ENCODE measurements at regions not wholly inside any gene's neighbourhood (a gene's known extent, or its start where the extent isn't known, plus 50 kb on each side); places are given as distances from the start of the nearest gene placed in this dataset.

DNA sequence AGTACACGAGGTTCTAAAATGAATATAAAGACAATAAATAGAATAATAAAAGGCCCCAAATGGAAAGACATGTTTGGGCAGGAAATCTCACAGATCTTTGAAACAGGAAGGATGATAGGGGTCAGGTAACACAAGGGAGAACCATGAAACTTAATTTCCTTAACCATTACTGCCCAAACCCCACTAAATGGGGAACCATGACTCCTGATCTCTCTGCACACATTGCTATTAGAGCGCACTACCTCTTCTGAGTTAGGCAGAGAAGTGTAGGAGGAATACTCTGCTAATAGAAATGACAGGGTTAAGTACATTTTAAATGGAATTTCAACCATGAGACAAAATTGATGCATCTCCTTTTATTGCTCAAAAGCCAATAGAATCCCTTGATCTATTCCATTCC is 213.7 kb upstream of the SETBP1 start:
- no peak for FAIRE-seq
- 59 to 73% (median 64%) methylated on average over 2 of the region's 2 CpGs for WGBS, 3 donors
- Histone ChIP-seq H3K4me3 (ENCODE audit: low read depth in 1 of 3, low read length in 3 of 3) (no peak overlapping the region), H3K9me3 (ENCODE audit: control insufficient read depth in 2 of 2, insufficient read depth in 1 of 2, low read depth in 1 of 2, low read length in 1 of 2) (no peaks in the 10 kb centered on the region), H3K27me3 (ENCODE audit: control insufficient read depth in 3 of 3, insufficient read depth in 3 of 3, low read length in 3 of 3) (peaks cover 0 to 3% (median 0%) of the 10 kb centered on the region in 3 donors), H3K27ac (ENCODE audit: low read depth in 1 of 3, low read length in 2 of 3) (no peak overlapping the region), H3K36me3 (ENCODE audit: control insufficient read depth in 3 of 3, insufficient read depth in 2 of 3, low read depth in 1 of 3, low read length in 3 of 3) (no peaks in the 10 kb centered on the region), H3K4me1 (ENCODE audit: control insufficient read depth in 3 of 3, insufficient read depth in 2 of 3, low read depth in 1 of 3, low read length in 2 of 3) (no peaks in the 10 kb centered on the region)
- no peak for DNase-seq

DNA sequence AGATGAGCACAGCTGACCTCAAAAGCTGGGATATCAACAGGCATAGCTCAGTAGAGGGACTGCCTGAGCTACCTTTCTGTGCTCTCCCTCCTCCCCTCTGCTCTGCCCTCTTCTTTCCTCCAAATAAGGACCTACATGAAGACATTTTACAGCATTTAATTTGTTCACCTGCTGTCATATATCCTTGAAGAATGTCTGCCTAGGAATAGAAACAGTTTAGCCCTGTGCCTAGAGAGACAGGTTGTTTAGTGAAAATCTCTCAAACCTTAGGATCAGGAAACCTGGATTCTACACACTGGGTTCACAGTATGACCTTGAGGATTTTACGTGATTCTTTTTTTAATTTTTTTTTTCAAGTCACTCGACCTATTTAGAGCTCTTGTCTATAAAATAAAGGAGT is 213.0 kb upstream of the SETBP1 start:
- H3K36me3 ChIP-seq (ENCODE audit: control insufficient read depth in 3 of 3, insufficient read depth in 2 of 3, low read depth in 1 of 3, low read length in 3 of 3), result no peaks in the 10 kb centered on the region
- peaks cover 0 to 3% (median 0%) of the 10 kb centered on the region in 3 donors for H3K27me3 ChIP-seq (ENCODE audit: control insufficient read depth in 3 of 3, insufficient read depth in 3 of 3, low read length in 3 of 3)
- FAIRE-seq (no peak), DNase-seq (no peak)
- H3K4me3 ChIP-seq (ENCODE audit: low read depth in 1 of 3, low read length in 3 of 3), result no peak overlapping the region
- 70 to 90% (median 72%) methylated on average over 2 of the region's 2 CpGs for WGBS, 3 donors
- no peaks in the 10 kb centered on the region for H3K9me3 ChIP-seq (ENCODE audit: control insufficient read depth in 2 of 2, insufficient read depth in 1 of 2, low read depth in 1 of 2, low read length in 1 of 2)
- no peaks in the 10 kb centered on the region for H3K4me1 ChIP-seq (ENCODE audit: control insufficient read depth in 3 of 3, insufficient read depth in 2 of 3, low read depth in 1 of 3, low read length in 2 of 3)
- H3K27ac ChIP-seq (ENCODE audit: low read depth in 1 of 3, low read length in 2 of 3), result no peak overlapping the region

DNA sequence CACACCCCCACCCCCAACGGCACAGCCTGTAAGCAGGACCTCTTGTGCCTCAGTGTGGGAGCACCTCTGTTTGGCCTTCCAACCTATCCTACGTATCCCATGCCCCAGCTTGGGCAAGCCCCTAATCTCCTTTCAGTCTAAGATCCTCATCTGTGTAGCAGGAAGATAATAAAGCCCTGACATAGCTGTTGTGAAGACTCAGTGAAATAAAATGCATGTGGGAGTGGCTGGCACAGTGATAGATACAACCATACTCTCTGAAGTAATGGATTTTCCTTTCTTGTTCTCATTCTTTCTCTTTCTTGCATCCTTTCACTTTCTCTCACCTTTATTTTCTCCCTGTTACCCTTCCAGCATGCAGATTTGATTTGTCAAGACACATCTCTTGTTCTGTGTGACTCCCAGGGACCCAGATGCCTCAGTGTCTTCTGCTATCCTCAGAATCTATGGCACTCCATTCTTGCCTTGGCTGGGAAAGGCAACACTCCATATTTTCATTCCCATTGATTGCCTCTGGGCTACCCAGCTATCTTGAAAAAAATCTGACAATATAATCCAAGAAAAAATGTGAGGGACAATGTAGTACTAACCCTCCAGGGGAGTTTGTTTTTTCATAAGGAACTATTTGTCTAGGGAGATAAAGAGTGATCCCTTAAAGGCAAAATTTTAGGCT is 207.2 kb upstream of the SETBP1 start:
- Histone ChIP-seq H3K27me3 (ENCODE audit: control insufficient read depth in 3 of 3, insufficient read depth in 3 of 3, low read length in 3 of 3) (peaks cover 0 to 3% (median 0%) of the 10 kb centered on the region in 3 donors), H3K9me3 (ENCODE audit: control insufficient read depth in 2 of 2, insufficient read depth in 1 of 2, low read depth in 1 of 2, low read length in 1 of 2) (peaks cover 0 to 4% of the 10 kb centered on the region in 2 donors), H3K36me3 (ENCODE audit: control insufficient read depth in 3 of 3, insufficient read depth in 2 of 3, low read depth in 1 of 3, low read length in 3 of 3) (no peaks in the 10 kb centered on the region), H3K4me1 (ENCODE audit: control insufficient read depth in 3 of 3, insufficient read depth in 2 of 3, low read depth in 1 of 3, low read length in 2 of 3) (no peaks in the 10 kb centered on the region), H3K4me3 (ENCODE audit: low read depth in 1 of 3, low read length in 3 of 3) (no peak overlapping the region), H3K27ac (ENCODE audit: low read depth in 1 of 3, low read length in 2 of 3) (no peak overlapping the region)
- DNase-seq, result no peak
- no peak for FAIRE-seq
- WGBS, 3 donors, result 63 to 71% (median 70%) methylated on average over 2 of the region's 2 CpGs

DNA sequence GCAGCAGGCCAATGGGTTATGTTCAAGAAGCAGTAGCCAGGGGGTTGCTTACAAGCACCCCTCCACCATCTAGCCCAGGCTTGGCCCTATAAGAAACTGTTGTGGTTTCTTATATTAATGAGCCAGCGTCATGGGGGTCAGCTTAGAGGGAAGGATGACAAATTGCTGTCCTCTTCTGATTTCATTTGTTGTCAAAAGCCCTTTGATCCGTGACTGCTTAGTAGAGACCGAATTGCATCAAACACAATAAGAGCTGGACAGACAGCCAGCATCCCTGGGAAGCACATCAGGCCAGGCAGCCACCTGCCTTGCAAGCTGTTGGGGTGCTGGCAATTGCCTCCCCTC is 206.6 kb upstream of the SETBP1 start:
- no peaks in the 10 kb centered on the region for H3K36me3 ChIP-seq (ENCODE audit: control insufficient read depth in 3 of 3, insufficient read depth in 2 of 3, low read depth in 1 of 3, low read length in 3 of 3)
- peaks cover 0 to 3% (median 0%) of the 10 kb centered on the region in 3 donors for H3K27me3 ChIP-seq (ENCODE audit: control insufficient read depth in 3 of 3, insufficient read depth in 3 of 3, low read length in 3 of 3)
- no peaks in the 10 kb centered on the region for H3K4me1 ChIP-seq (ENCODE audit: control insufficient read depth in 3 of 3, insufficient read depth in 2 of 3, low read depth in 1 of 3, low read length in 2 of 3)
- H3K27ac ChIP-seq (ENCODE audit: low read depth in 1 of 3, low read length in 2 of 3), result no peak overlapping the region
- H3K9me3 ChIP-seq (ENCODE audit: control insufficient read depth in 2 of 2, insufficient read depth in 1 of 2, low read depth in 1 of 2, low read length in 1 of 2), result peaks cover 0 to 4% of the 10 kb centered on the region in 2 donors
- 67 to 76% (median 68%) methylated on average over 3 of the region's 3 CpGs for WGBS, 3 donors
- H3K4me3 ChIP-seq (ENCODE audit: low read depth in 1 of 3, low read length in 3 of 3), result no peak overlapping the region
- FAIRE-seq, result no peak
- no peak for DNase-seq

DNA sequence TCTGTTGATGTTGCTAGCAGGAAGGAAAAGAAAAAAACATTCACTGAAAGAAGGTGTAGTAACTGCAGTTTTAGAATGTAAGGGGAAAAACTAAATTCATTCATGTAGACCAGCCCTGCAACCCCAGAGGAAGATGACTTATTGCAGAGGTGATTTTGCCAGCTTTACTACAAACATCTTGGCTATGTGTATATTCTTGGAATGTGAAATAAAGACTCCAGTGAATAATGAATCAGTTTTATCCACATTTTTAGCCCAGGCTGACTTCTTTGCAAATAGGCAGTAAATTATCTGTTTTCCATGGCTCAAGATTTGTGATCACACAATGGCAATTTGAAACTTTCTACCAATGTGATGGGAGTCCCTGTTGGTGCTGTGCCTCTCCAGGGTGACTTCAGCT is 206.1 kb upstream of the SETBP1 start:
- Histone ChIP-seq H3K9me3 (ENCODE audit: control insufficient read depth in 2 of 2, insufficient read depth in 1 of 2, low read depth in 1 of 2, low read length in 1 of 2) (peaks cover 0 to 10% of the 10 kb centered on the region in 2 donors), H3K4me3 (ENCODE audit: low read depth in 1 of 3, low read length in 3 of 3) (no peak overlapping the region), H3K4me1 (ENCODE audit: control insufficient read depth in 3 of 3, insufficient read depth in 2 of 3, low read depth in 1 of 3, low read length in 2 of 3) (no peaks in the 10 kb centered on the region), H3K36me3 (ENCODE audit: control insufficient read depth in 3 of 3, insufficient read depth in 2 of 3, low read depth in 1 of 3, low read length in 3 of 3) (no peaks in the 10 kb centered on the region), H3K27me3 (ENCODE audit: control insufficient read depth in 3 of 3, insufficient read depth in 3 of 3, low read length in 3 of 3) (peaks cover 0 to 3% (median 0%) of the 10 kb centered on the region in 3 donors), H3K27ac (ENCODE audit: low read depth in 1 of 3, low read length in 2 of 3) (no peak overlapping the region)
- DNase-seq (no peak), FAIRE-seq (no peak)

DNA sequence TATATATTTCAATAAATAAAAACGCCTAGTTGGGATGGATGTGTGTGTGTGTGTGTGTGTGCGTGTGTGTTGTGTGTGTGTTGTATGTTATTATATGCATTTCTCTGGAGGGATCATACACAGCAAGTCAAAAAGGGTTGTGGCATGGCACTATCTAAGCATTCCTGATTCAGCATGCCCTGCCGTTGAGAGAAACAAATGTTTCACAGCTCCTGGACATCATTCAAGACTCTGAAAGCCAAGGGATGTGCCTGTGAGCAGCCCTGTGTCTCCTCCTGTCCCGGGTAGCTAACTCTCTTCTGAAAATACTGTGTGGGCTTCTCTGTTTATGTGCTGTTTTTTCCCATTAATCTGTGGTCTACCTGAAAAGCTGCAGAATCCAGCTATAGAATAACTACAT is 197.9 kb upstream of the SETBP1 start:
- Histone ChIP-seq H3K4me3 (ENCODE audit: low read depth in 1 of 3, low read length in 3 of 3) (no peak overlapping the region), H3K36me3 (ENCODE audit: control insufficient read depth in 3 of 3, insufficient read depth in 2 of 3, low read depth in 1 of 3, low read length in 3 of 3) (no peaks in the 10 kb centered on the region), H3K27me3 (ENCODE audit: control insufficient read depth in 3 of 3, insufficient read depth in 3 of 3, low read length in 3 of 3) (no peaks in the 10 kb centered on the region), H3K9me3 (ENCODE audit: control insufficient read depth in 2 of 2, insufficient read depth in 1 of 2, low read depth in 1 of 2, low read length in 1 of 2) (peaks cover 0 to 17% of the 10 kb centered on the region in 2 donors), H3K27ac (ENCODE audit: low read depth in 1 of 3, low read length in 2 of 3) (no peak overlapping the region), H3K4me1 (ENCODE audit: control insufficient read depth in 3 of 3, insufficient read depth in 2 of 3, low read depth in 1 of 3, low read length in 2 of 3) (no peaks in the 10 kb centered on the region)
- FAIRE-seq (no peak), DNase-seq (no peak)
- 78 to 84% (median 78%) methylated on average over 4 of the region's 4 CpGs for WGBS, 3 donors

DNA sequence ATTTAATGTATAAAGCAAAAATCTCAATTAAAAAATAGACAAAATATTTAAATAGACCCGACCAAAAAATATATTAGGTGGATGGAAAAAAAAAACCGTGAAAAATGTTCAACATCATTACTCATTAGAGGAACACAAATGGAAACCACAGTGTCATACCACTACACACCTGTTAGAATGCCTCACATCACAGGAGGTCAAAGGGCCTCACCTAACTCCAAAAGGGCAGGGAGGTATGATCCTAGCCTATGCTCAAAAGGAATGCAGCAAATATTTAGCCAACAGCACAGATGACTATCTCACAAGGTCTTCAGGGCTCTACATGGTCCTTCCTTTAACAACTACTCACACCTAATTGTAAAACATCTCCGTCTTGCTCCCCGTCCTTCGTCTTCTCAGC is 185.5 kb upstream of the SETBP1 start:
- no peaks in the 10 kb centered on the region for H3K9me3 ChIP-seq (ENCODE audit: control insufficient read depth in 2 of 2, insufficient read depth in 1 of 2, low read depth in 1 of 2, low read length in 1 of 2)
- H3K27me3 ChIP-seq (ENCODE audit: control insufficient read depth in 3 of 3, insufficient read depth in 3 of 3, low read length in 3 of 3), result no peaks in the 10 kb centered on the region
- no peaks in the 10 kb centered on the region for H3K36me3 ChIP-seq (ENCODE audit: control insufficient read depth in 3 of 3, insufficient read depth in 2 of 3, low read depth in 1 of 3, low read length in 3 of 3)
- 79 to 88% (median 87%) methylated on average over 5 of the region's 5 CpGs for WGBS, 3 donors
- FAIRE-seq, result no peak
- H3K27ac ChIP-seq (ENCODE audit: low read depth in 1 of 3, low read length in 2 of 3), result no peak overlapping the region
- DNase-seq, result no peak
- H3K4me1 ChIP-seq (ENCODE audit: control insufficient read depth in 3 of 3, insufficient read depth in 2 of 3, low read depth in 1 of 3, low read length in 2 of 3), result no peaks in the 10 kb centered on the region
- H3K4me3 ChIP-seq (ENCODE audit: low read depth in 1 of 3, low read length in 3 of 3), result no peak overlapping the region

DNA sequence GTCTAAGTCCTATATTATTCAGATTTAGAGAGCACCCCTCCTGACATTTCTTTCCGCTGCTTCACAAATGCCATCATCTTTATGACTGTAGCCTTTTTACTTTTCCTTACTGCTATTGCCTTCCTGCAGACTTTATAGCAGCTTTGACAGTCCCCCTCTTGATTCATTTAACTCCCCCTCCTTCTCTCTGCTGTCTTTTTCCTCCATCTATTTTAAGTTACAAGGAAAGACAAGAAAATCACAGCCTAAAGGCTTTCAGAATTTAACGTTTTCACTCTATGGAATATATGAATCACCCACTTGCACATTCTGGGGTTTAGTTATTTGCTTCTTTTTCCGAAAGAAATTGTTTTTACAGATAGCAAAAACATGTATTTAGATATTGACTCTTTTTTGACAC is 183.4 kb upstream of the SETBP1 start:
- no peak overlapping the region for H3K4me3 ChIP-seq (ENCODE audit: low read depth in 1 of 3, low read length in 3 of 3)
- WGBS, 3 donors, result 73 to 87% (median 82%) methylated on average over 3 of the region's 3 CpGs
- H3K4me1 ChIP-seq (ENCODE audit: control insufficient read depth in 3 of 3, insufficient read depth in 2 of 3, low read depth in 1 of 3, low read length in 2 of 3), result no peaks in the 10 kb centered on the region
- no peak overlapping the region for H3K27ac ChIP-seq (ENCODE audit: low read depth in 1 of 3, low read length in 2 of 3)
- DNase-seq (no peak), FAIRE-seq (no peak)
- no peaks in the 10 kb centered on the region for H3K9me3 ChIP-seq (ENCODE audit: control insufficient read depth in 2 of 2, insufficient read depth in 1 of 2, low read depth in 1 of 2, low read length in 1 of 2)
- no peaks in the 10 kb centered on the region for H3K27me3 ChIP-seq (ENCODE audit: control insufficient read depth in 3 of 3, insufficient read depth in 3 of 3, low read length in 3 of 3)
- no peaks in the 10 kb centered on the region for H3K36me3 ChIP-seq (ENCODE audit: control insufficient read depth in 3 of 3, insufficient read depth in 2 of 3, low read depth in 1 of 3, low read length in 3 of 3)

DNA sequence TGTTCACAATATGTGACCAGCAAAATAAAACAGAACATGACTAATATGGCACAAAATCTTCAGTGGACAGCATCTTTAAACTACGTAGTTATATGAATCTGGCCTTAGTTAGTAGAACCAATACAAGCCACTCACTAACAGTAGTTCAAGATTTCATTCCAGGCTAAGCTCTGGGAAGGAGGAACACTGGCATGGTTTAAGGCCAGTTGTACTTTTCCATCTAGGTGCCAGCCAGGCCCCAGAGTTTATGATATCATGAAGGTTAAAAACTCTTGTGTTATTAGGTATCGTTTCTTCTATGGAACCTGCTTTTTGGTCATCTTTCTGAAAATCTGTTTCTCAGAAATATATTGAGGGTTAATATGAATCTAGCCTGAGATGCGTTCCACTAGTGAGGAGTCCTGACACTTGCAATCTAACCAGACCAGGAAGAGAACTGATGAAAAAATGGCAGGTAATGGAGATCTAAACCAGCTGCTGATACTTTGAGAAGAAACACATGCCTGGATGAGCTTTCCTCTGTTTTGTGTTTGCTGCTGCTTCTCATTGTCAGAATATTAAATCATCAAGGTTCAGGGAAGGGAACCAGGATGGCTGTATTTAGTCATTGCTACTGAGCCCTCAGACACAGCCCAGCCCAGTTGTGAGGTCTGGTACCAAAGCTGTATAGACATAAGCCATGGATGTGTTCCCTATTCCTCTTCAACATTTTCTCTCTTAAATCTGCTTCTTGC is 182.8 kb upstream of the SETBP1 start:
- 85 to 89% (median 89%) methylated on average over 3 of the region's 3 CpGs for WGBS, 3 donors
- Histone ChIP-seq H3K4me1 (ENCODE audit: control insufficient read depth in 3 of 3, insufficient read depth in 2 of 3, low read depth in 1 of 3, low read length in 2 of 3) (no peaks in the 10 kb centered on the region), H3K36me3 (ENCODE audit: control insufficient read depth in 3 of 3, insufficient read depth in 2 of 3, low read depth in 1 of 3, low read length in 3 of 3) (no peaks in the 10 kb centered on the region), H3K9me3 (ENCODE audit: control insufficient read depth in 2 of 2, insufficient read depth in 1 of 2, low read depth in 1 of 2, low read length in 1 of 2) (no peaks in the 10 kb centered on the region), H3K27ac (ENCODE audit: low read depth in 1 of 3, low read length in 2 of 3) (no peak overlapping the region), H3K4me3 (ENCODE audit: low read depth in 1 of 3, low read length in 3 of 3) (no peak overlapping the region), H3K27me3 (ENCODE audit: control insufficient read depth in 3 of 3, insufficient read depth in 3 of 3, low read length in 3 of 3) (no peaks in the 10 kb centered on the region)
- FAIRE-seq, result no peak
- DNase-seq, result no peak
